HCEC 1CT (cell line): ENCODE measurements at regions not wholly inside any gene's neighbourhood (a gene's known extent, or its start where the extent isn't known, plus 50 kb on each side); places are given as distances from the start of the nearest gene placed in this dataset.
A peak's percentile ranks its signal among the peaks of the same experiment; 100 is the strongest.
"Not testable (repeated sequence)": the region's sequence is repeated elsewhere in the genome, so short reads cannot be mapped to it uniquely, and the experiment has no call there.

Experiments used
- DNase-seq: peaks from one replicate; pipeline ENCODE4 v3.0.0-alpha.2; 2017

GRCh38 chr3:71962561-71963240 is 177.8 kb upstream of the PROK2 start:
- peak; percentile 76 for DNase-seq

DNA sequence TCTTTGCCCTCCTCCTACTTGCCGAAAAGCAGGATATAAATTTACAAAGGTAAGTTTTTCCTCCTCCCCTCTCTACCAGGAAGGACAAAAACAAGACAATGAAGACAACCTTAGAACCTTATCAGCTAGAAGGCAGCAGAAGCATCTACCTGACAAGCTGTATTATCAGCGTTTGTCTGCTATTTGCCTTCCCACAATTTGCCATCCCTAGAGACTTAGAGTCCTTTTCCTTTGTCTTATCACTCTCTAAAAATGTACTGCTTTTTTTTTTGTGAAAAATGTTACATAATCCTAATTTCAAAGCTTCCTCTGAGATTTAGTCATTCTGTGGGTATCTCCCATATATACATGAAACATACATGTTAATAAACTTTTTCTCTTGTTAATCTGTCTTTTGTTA is 176.9 kb upstream of the PROK2 start:
- no peak for DNase-seq

DNA sequence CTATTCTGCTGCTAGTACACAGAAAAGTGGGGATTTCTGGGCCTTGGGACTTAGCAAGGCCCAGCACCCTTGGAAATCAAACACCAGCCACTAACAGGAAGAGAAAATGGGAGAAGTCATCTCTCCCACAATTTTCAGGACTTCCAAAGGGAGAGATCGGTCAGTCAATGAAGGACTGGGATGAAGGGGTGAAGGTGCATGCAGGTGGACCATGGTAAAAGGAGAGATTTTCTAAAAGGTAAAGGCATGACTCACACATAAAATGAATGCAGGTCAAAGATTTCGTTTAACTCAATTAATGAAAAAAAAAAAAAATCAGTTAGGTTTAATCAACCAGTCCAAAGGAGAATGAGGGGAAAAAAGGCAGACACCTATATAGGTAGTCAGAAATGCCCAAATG is 176.4 kb upstream of the PROK2 start:
- DNase-seq: no peak

GRCh38 chr3:71958533-71958932 is 173.6 kb upstream of the PROK2 start:
- DNase-seq: no peak

GRCh38 chr3:71956716-71957115 is 171.8 kb upstream of the PROK2 start:
- DNase-seq: no peak

- DNase-seq: no peak
These were observed 171.1 kb upstream of the PROK2 start for GRCh38 chr3:71956069-71956340.

DNA sequence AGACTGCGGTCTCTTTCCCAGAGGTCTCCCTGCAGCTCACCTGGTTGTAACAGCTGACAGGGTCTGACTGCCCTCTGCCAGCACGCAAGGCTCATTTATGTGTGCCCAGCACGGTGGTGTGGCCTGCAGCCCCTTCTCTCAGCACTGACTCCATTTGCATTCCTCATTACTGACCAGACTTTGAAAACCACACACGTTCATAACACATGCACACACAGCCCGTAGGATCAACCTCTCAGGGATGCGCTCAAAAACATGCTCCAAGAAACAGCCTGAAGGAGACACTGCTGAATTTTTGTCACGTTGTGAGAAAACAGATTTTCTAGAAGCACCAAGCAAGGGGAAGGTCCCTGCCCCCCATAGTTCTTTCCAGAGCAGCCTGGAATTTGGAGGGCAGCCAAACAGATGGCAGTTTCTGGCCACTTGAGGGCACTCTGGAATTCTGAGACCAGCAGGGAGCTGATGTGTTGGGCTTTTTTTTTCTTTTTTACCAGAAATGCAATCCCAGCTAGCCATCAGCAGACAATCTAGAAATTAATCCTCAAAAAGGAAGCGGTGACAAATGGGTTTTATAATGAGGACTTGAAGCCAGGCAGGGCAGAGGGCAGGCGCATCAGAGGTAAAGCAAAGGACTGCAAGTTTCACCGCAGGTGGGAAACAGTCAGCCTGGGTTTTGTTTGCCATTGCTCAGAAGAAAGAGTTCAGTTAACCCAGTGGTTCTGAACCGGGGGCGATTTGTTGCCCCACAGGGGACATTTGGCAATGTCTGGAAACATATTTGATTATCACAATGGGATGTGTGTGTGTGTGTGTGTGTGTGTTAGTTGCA is 170.5 kb upstream of the PROK2 start:
- DNase-seq: peak; percentile 82

DNA sequence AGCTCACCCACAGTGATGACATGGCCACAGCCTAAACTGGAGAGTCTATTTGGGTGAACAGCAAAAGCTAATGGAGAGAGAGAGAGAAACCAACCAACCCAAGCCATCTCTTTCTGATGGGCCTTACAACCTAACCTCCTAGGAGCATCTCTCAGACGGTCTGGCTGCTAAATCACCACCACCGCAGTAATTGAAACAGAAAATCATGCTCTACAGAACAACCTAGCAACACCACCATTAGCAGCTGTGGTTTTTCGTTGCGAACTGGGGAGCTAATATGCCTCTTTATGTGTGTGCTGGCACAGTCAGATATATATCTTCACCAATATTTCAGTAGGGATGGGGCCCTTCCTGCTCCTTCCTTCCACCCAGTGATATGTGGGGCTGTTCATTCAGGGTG is 166.9 kb upstream of the PROK2 start:
- DNase-seq: no peak

DNA sequence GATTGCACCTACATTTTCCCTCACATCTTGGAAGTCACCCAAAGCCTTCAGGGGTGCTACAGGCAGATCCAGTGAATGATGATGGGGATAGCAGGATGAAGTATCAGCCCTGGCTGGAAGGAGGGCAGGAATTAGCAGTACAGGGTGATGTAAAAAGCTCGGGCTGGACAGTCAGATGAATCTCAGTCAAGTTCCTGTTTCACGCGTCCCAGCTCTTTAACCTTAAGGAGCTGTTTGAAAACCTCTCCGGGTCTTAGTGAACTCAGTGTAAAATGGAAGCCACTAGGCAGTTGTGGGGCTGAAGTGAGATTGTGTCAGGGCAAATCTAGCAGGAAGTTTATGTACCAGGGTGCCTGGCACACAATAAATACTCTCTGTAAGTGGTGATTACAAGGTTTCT is 166.4 kb upstream of the PROK2 start:
- no peak for DNase-seq

- no peak for DNase-seq
These were observed 164.5 kb upstream of the PROK2 start for GRCh38 chr3:71949442-71949841.

GRCh38 chr3:71944482-71945065 is 159.6 kb upstream of the PROK2 start:
- DNase-seq: no peak

- no peak for DNase-seq
These were observed 157.7 kb upstream of the PROK2 start for GRCh38 chr3:71942432-71943187.

GRCh38 chr3:71940486-71940885 is 155.5 kb upstream of the PROK2 start:
- DNase-seq: no peak

GRCh38 chr3:71938081-71938480 is 153.1 kb upstream of the PROK2 start:
- not testable (repeated sequence) for DNase-seq

DNA sequence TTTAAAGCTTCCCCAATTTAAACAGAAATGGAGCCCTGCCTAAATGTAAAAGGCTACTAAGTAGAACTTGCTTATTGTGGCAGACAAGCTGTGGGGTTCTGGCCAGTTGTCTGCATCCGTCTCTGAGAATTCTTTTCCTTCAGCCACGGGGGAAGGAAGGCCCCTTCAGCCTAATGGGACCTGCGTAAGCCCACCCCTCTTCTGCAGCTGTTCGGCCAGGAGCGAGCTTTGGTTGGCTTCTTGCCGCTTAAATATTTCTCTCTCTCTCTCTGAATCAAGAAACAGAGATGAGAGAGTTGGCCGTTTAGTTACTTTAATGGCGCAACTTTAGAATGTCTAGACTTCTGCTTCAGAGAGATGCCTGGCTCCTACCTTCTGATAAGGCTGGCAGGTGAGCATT is 151.7 kb upstream of the PROK2 start:
- DNase-seq: no peak

DNA sequence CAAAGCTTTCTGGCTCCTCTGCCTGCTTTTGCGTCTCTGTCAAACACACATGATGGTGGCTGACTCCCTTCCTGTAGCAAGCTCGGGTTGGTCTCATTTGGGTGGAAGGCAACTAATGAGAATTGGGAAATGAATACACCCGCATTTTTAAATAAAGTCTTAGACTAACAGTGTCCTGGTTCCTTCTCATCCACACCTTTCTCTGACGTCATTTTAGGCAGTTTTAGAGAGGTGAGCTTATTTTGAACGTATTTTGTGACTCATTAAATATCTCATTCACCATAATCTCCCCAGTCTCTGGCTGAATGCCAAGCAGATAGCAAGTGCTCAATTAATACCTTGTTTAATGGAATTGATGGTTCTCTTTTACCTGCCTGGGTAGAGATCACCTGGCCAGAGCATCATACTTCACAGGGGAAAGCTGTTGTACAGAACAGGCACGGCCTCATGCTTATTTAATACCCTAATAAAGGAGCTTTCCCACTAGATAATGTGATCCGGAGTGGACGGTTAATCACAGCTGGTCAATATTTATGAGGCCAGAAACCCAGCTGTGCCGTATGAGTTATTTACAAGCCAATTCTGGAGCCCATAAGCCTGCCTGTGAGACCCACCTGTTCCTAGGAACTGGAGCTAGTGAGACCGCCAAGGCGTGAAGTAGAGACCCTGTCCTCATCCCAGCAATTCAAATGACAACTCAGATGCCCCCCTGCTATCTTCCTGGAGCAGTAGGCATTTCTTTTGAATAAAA is 149.7 kb upstream of the PROK2 start:
- no peak for DNase-seq

GRCh38 chr3:71931922-71932321 is 147.0 kb upstream of the PROK2 start:
- no peak for DNase-seq

- DNase-seq: peak; percentile 80
These were observed 145.4 kb upstream of the PROK2 start for GRCh38 chr3:71930056-71930991.

DNA sequence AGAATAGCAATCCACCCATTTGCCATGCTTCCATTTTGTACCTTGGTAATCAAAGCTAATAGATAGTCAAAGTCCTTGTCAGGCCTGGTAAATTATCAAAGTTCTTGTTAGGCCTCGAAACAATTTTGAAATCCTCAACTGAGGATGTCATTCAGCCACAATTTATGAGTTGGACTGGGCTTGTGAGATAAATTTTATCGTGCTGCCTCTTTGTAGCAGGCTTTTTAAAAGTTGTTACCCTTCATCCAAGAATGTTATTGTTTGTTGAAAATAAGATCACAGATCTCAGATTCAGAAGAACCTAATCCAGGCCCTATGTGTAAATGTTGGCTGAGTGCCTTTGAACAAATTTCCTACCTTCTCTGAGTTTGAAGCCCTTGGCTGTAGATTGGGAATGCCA is 143.3 kb upstream of the PROK2 start:
- no peak for DNase-seq

GRCh38 chr3:71927505-71928066 is 142.6 kb upstream of the PROK2 start:
- DNase-seq: no peak

DNA sequence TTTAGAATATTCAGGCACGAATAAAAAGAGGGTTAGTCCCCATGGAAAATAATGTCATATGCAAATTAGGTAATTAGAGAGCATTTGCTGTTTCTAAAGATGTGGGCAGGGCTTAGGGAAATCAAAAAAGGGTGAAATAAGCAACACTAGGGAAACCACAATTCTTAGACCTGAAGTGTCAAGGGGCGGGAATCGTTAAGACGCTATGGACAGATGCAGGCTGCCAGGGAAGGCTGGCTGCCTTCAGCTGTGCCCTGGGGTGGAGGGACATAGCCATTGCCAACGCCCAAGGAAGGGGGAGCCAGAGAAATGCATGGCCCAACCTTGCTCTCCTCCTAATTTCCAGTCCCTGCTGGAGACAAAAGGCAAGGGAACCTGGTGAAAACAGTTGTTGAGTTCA is 141.7 kb upstream of the PROK2 start:
- no peak for DNase-seq

DNA sequence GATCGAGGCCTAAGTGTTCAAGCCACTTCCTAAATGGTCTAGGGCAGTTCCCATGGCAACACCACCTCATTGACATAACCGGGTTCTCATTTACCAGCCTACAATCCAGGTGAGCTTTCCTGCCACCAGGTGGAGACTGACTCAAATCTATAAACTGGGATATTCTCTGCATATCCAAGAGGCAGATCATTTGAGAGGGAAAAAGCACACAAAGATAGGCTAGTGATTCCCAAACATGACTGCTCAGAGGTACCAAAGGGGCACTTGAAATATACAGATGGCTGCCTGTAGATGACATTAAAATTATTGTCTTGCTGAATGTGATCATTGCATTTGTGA is 141.3 kb upstream of the PROK2 start:
- DNase-seq: no peak
